ENCODE measurements at regions not wholly inside any gene's neighbourhood (a gene's known extent, or its start where the extent isn't known, plus 50 kb on each side); places are given as distances from the start of the nearest gene placed in this dataset.

DNA sequence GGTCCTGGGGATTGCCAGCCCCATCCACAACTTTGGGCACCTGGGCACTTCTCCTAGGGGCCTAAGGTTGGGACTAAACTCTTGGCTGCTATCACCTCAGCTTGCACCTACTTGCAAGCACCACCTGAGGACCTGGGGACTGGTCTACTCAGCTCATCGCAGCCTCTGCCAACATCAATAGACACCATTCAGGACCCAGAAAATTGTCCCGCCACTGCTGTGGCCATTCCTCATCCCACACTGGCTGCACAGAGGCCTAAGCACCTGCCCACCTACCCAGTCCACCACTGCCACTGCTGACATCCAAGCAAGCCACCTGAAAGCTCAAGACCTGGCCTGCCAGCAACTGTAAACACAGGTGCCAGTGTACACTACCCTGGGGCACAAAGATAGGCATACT lies 234.1 kb downstream of the STK31 start:
- Mint-ChIP-seq H3K27me3 (peaks cover 3 to 45% (median 38%) of the 10 kb centered on the region in 5 donors), H3K36me3 (peaks cover 0 to 6% (median 4%) of the 10 kb centered on the region in 5 donors), H3K4me3 (no peak overlapping the region), H3K4me1 (no peaks in the 10 kb centered on the region), H3K9me3 (peaks cover 0 to 26% (median 11%) of the 10 kb centered on the region in 11 donors), H3K27ac (no peak overlapping the region)
- Histone ChIP-seq H3K9me3 (ENCODE audit: control insufficient read depth in 2 of 3, low read length in 3 of 3) (no peaks in the 10 kb centered on the region), H3K4me3 (ENCODE audit: low read length) (no peak overlapping the region), H3K27me3 (ENCODE audit: control insufficient read depth in 2 of 2, insufficient read depth in 2 of 2, low read length in 2 of 2) (no peaks in the 10 kb centered on the region), H3K4me1 (ENCODE audit: control insufficient read depth in 2 of 2, insufficient read depth in 2 of 2, low read length in 2 of 2) (no peaks in the 10 kb centered on the region), H3K27ac (ENCODE audit: low read depth, low read length) (no peak overlapping the region), H3K36me3 (ENCODE audit: control insufficient read depth in 2 of 3, insufficient read depth in 3 of 3, low read length in 3 of 3) (no peaks in the 10 kb centered on the region)
- intact Hi-C loops (cut with micrococcal nuclease) = no loop called here
- POLR2A ChIA-PET = no interaction called here
- CTCF ChIA-PET = no interaction called here
- no peak for DNase-seq
- ATAC-seq = no peak

DNA sequence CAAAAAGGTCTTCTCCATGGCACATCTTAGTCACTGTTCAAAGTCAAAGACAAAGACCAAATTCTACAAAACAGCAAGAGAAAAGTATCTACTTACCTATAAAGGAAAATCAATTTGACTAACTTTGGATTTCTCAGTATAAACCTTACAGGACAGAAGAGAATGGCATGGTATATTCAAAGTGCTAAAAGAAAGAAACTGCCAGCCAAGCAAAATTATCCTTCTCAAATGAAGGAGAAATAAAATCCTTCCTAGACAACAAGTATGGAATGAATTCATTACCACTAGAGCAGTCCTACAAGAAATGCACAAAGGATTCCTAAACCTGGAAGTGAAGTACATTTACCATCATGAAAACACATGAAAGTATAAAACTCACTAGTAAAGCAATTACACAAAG lies 235.5 kb downstream of the STK31 start:
- Mint-ChIP-seq H3K9me3 (peaks cover 3 to 28% (median 14%) of the 10 kb centered on the region in 11 donors), H3K36me3 (peaks cover 0 to 6% (median 4%) of the 10 kb centered on the region in 5 donors), H3K4me3 (no peak overlapping the region), H3K27me3 (peaks cover 0 to 39% (median 32%) of the 10 kb centered on the region in 5 donors), H3K27ac (no peak overlapping the region), H3K4me1 (no peaks in the 10 kb centered on the region)
- DNase-seq (no peak), ATAC-seq (no peak)
- POLR2A ChIA-PET = no interaction called here
- intact Hi-C loops (cut with micrococcal nuclease) = no loop called here
- no peaks in the 10 kb centered on the region for H3K27me3 ChIP-seq (ENCODE audit: control insufficient read depth in 2 of 2, insufficient read depth in 2 of 2, low read length in 2 of 2)
- no peaks in the 10 kb centered on the region for H3K9me3 ChIP-seq (ENCODE audit: control insufficient read depth in 2 of 3, low read length in 3 of 3)
- no peaks in the 10 kb centered on the region for H3K36me3 ChIP-seq (ENCODE audit: control insufficient read depth in 2 of 3, insufficient read depth in 3 of 3, low read length in 3 of 3)
- H3K27ac ChIP-seq (ENCODE audit: low read depth, low read length) = no peak overlapping the region
- H3K4me1 ChIP-seq (ENCODE audit: control insufficient read depth in 2 of 2, insufficient read depth in 2 of 2, low read length in 2 of 2) = no peaks in the 10 kb centered on the region
- CTCF ChIA-PET = no interaction called here
- no peak overlapping the region for H3K4me3 ChIP-seq (ENCODE audit: low read length)

DNA sequence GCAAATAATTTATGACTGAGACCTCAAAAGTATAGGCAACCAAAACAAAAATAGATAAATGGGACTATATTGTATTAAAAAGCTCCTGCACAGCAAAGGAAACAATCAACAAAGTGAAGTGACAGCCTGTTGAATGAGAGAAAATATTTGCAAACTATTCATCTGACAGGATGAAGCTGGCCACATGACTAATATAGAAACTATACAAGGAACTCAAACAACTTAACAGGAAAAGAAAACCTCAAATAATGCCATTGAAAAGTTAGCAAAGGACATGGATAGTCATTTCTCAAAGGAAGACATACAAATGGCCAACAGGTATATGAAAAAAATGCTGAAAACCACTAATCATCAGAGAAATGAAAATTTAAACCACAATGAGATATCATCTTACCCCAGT lies 245.1 kb downstream of the STK31 start:
- Histone ChIP-seq H3K4me3 (ENCODE audit: low read length) (no peak overlapping the region), H3K27ac (ENCODE audit: low read depth, low read length) (no peak overlapping the region), H3K9me3 (ENCODE audit: control insufficient read depth in 2 of 3, low read length in 3 of 3) (no peaks in the 10 kb centered on the region), H3K27me3 (ENCODE audit: control insufficient read depth in 2 of 2, insufficient read depth in 2 of 2, low read length in 2 of 2) (no peaks in the 10 kb centered on the region), H3K4me1 (ENCODE audit: control insufficient read depth in 2 of 2, insufficient read depth in 2 of 2, low read length in 2 of 2) (no peaks in the 10 kb centered on the region), H3K36me3 (ENCODE audit: control insufficient read depth in 2 of 3, insufficient read depth in 3 of 3, low read length in 3 of 3) (no peaks in the 10 kb centered on the region)
- intact Hi-C loops (cut with micrococcal nuclease) = no loop called here
- ATAC-seq = no peak
- ChIA-PET POLR2A (no interaction called here), CTCF (no interaction called here)
- Mint-ChIP-seq H3K4me3 (no peak overlapping the region), H3K27ac (no peak overlapping the region), H3K27me3 (peaks cover 0 to 8% (median 4%) of the 10 kb centered on the region in 5 donors), H3K9me3 (peaks cover 0 to 16% (median 3%) of the 10 kb centered on the region in 11 donors), H3K4me1 (no peaks in the 10 kb centered on the region), H3K36me3 (no peaks in the 10 kb centered on the region)
- no peak for DNase-seq

DNA sequence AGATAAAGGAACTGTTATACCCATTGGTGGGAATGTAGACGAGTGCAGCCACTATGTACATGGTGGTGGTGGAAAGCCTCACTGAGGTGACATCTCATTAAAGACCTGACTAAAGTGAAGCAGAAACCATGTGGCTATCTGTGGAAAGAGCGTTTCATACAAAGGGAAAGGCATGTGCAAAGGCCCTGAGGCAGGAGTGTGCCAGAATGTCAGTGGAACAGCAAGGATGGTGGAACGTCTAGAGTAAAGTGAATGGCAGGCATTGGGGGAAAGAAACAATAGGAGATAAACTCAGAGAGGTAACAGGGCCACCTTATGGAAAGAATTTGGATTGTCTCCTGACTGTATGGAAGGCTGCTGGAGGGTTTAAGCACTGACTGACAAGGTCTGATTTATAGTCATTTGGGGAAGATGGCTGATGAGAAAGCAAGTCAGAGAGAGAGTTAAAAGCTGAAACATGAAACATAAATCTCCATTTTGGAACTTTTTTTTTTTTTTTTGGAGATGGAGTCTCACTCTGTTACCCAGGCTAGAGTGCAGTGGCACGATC lies 245.7 kb downstream of the STK31 start:
- POLR2A ChIA-PET = no interaction called here
- no peak overlapping the region for H3K27ac ChIP-seq (ENCODE audit: low read depth, low read length)
- H3K4me3 ChIP-seq (ENCODE audit: low read length) = no peak overlapping the region
- DNase-seq (no peak), ATAC-seq (no peak)
- H3K27me3 ChIP-seq (ENCODE audit: control insufficient read depth in 2 of 2, insufficient read depth in 2 of 2, low read length in 2 of 2) = no peaks in the 10 kb centered on the region
- H3K4me1 Mint-ChIP-seq = no peaks in the 10 kb centered on the region
- no peaks in the 10 kb centered on the region for H3K36me3 ChIP-seq (ENCODE audit: control insufficient read depth in 2 of 3, insufficient read depth in 3 of 3, low read length in 3 of 3)
- intact Hi-C loops (cut with micrococcal nuclease) = no loop called here
- peaks cover 0 to 16% (median 3%) of the 10 kb centered on the region in 11 donors for H3K9me3 Mint-ChIP-seq
- CTCF ChIA-PET = no interaction called here
- no peak overlapping the region for H3K4me3 Mint-ChIP-seq
- no peak overlapping the region for H3K27ac Mint-ChIP-seq
- H3K36me3 Mint-ChIP-seq = no peaks in the 10 kb centered on the region
- H3K27me3 Mint-ChIP-seq = peaks cover 0 to 8% (median 4%) of the 10 kb centered on the region in 5 donors
- no peaks in the 10 kb centered on the region for H3K4me1 ChIP-seq (ENCODE audit: control insufficient read depth in 2 of 2, insufficient read depth in 2 of 2, low read length in 2 of 2)
- no peaks in the 10 kb centered on the region for H3K9me3 ChIP-seq (ENCODE audit: control insufficient read depth in 2 of 3, low read length in 3 of 3)

DNA sequence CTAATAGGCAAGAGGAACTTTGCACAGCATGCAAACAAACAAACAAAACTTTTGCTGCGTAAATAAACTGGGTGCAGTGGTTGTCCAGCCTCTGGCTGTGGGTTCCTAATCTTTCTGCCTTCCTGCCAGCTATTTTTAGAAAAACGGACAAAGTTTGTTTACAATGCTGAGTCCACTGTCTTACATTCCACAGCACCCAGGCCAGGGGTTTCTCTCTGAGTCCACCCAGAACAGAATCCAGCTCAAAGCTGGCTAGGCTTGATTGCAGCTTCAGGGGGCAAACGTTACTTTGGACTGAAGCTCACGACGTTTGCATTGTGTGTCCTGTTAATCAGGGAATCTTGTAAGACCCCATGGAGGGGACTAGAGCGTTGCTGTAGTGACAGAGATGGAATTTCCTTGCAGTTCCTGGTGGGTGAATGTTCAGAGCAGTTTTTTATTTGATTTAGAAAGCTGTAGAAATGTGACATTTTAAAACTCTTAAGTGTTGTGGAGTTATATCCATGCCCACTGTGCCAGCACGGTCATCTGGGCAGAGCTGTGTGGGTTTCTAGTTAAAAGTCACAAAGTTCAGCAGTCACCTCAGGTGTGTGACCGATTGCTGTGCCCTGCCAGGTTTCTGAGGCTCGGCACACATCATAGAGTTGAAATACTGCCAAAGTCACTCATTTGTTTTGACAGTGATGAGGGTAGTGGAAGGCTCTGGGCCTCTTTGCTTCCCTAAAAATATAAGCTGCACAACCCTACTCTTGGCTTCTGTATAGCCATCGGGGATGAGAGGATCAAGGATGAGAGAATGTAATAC lies 247.0 kb downstream of the STK31 start:
- Histone ChIP-seq H3K27ac (ENCODE audit: low read depth, low read length) (no peak overlapping the region), H3K4me3 (ENCODE audit: low read length) (no peak overlapping the region), H3K27me3 (ENCODE audit: control insufficient read depth in 2 of 2, insufficient read depth in 2 of 2, low read length in 2 of 2) (no peaks in the 10 kb centered on the region), H3K9me3 (ENCODE audit: control insufficient read depth in 2 of 3, low read length in 3 of 3) (no peaks in the 10 kb centered on the region), H3K36me3 (ENCODE audit: control insufficient read depth in 2 of 3, insufficient read depth in 3 of 3, low read length in 3 of 3) (no peaks in the 10 kb centered on the region), H3K4me1 (ENCODE audit: control insufficient read depth in 2 of 2, insufficient read depth in 2 of 2, low read length in 2 of 2) (no peaks in the 10 kb centered on the region)
- H3K4me1 Mint-ChIP-seq = no peaks in the 10 kb centered on the region
- POLR2A ChIA-PET = no interaction called here
- DNase-seq (no peak), ATAC-seq (no peak)
- CTCF ChIA-PET = no interaction called here
- H3K36me3 Mint-ChIP-seq = no peaks in the 10 kb centered on the region
- intact Hi-C loops (cut with micrococcal nuclease) = no loop called here
- peaks cover 4 to 14% (median 7%) of the 10 kb centered on the region in 5 donors for H3K27me3 Mint-ChIP-seq
- H3K27ac Mint-ChIP-seq = no peak overlapping the region
- H3K9me3 Mint-ChIP-seq = peaks cover 0 to 16% (median 3%) of the 10 kb centered on the region in 11 donors
- no peak overlapping the region for H3K4me3 Mint-ChIP-seq

DNA sequence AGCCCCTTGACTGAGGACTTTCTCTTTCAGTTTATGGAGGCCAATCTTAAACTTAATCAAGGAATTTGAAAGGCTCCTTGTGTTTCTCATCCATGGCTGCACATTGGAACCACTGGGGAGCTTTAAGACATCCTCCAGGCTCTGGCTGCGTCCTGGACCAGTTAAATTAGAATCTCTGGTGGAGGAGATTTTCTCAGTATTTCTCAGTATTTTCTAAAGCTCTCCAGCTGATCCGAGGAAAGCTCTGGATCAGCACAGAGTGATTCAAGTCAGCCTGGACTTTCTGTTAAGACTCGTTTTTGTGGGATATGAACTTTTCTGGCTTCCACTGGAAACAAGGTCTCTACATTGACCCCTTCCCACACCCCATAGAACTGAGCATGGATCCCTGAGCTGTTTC lies 249.8 kb downstream of the STK31 start:
- Mint-ChIP-seq H3K9me3 (peaks cover 0 to 10% (median 0%) of the 10 kb centered on the region in 11 donors), H3K36me3 (no peaks in the 10 kb centered on the region), H3K27ac (no peak overlapping the region), H3K4me3 (no peak overlapping the region), H3K4me1 (no peaks in the 10 kb centered on the region), H3K27me3 (peaks cover 3 to 12% (median 7%) of the 10 kb centered on the region in 5 donors)
- ChIA-PET POLR2A (no interaction called here), CTCF (no interaction called here)
- Histone ChIP-seq H3K4me1 (ENCODE audit: control insufficient read depth in 2 of 2, insufficient read depth in 2 of 2, low read length in 2 of 2) (no peaks in the 10 kb centered on the region), H3K4me3 (ENCODE audit: low read length) (no peak overlapping the region), H3K36me3 (ENCODE audit: control insufficient read depth in 2 of 3, insufficient read depth in 3 of 3, low read length in 3 of 3) (no peaks in the 10 kb centered on the region), H3K27me3 (ENCODE audit: control insufficient read depth in 2 of 2, insufficient read depth in 2 of 2, low read length in 2 of 2) (no peaks in the 10 kb centered on the region), H3K27ac (ENCODE audit: low read depth, low read length) (no peak overlapping the region), H3K9me3 (ENCODE audit: control insufficient read depth in 2 of 3, low read length in 3 of 3) (no peaks in the 10 kb centered on the region)
- no peak for DNase-seq
- no peak for ATAC-seq
- intact Hi-C loops (cut with micrococcal nuclease) = no loop called here

DNA sequence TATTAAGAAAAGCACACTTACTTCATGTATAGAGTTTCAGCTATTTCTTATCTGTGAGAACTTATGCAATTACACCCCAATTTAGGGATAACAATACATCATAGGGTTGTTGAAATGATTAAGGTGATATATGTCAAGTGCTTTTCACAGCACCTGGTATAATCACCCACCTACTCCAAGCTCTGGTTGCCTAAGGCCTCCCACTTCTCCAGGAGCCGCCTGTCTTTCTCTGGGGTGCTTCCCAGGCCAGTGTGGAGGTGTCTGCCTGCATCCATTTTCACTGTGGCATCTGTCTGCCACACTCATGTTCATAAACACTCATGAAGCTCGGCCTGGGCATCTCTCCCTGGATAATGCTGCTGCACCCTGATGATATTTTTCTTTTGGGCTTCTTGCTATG lies 250.3 kb downstream of the STK31 start:
- H3K27ac ChIP-seq (ENCODE audit: low read depth, low read length) = no peak overlapping the region
- ATAC-seq (no peak), DNase-seq (no peak)
- intact Hi-C loops (cut with micrococcal nuclease) = no loop called here
- POLR2A ChIA-PET = no interaction called here
- CTCF ChIA-PET = no interaction called here
- Mint-ChIP-seq H3K27ac (no peak overlapping the region), H3K4me1 (no peaks in the 10 kb centered on the region), H3K36me3 (no peaks in the 10 kb centered on the region), H3K4me3 (no peak overlapping the region), H3K27me3 (peaks cover 3 to 12% (median 7%) of the 10 kb centered on the region in 5 donors), H3K9me3 (peaks cover 0 to 5% (median 0%) of the 10 kb centered on the region in 11 donors)
- no peak overlapping the region for H3K4me3 ChIP-seq (ENCODE audit: low read length)
- H3K27me3 ChIP-seq (ENCODE audit: control insufficient read depth in 2 of 2, insufficient read depth in 2 of 2, low read length in 2 of 2) = no peaks in the 10 kb centered on the region
- H3K4me1 ChIP-seq (ENCODE audit: control insufficient read depth in 2 of 2, insufficient read depth in 2 of 2, low read length in 2 of 2) = no peaks in the 10 kb centered on the region
- no peaks in the 10 kb centered on the region for H3K9me3 ChIP-seq (ENCODE audit: control insufficient read depth in 2 of 3, low read length in 3 of 3)
- no peaks in the 10 kb centered on the region for H3K36me3 ChIP-seq (ENCODE audit: control insufficient read depth in 2 of 3, insufficient read depth in 3 of 3, low read length in 3 of 3)

All from naive thymus-derived CD4-positive, alpha-beta T cell (primary cell).